A204.1 (cell line): ENCODE measurements at regions not wholly inside any gene's neighbourhood (a gene's known extent, or its start where the extent isn't known, plus 50 kb on each side); places are given as distances from the start of the nearest gene placed in this dataset.
"Not testable (repeated sequence)": the region's sequence is repeated elsewhere in the genome, so short reads cannot be mapped to it uniquely, and the experiment has no call there.

ENCODE experiments used
- FAIRE-seq: peaks from 2 replicates; lab custom pipeline; 2012; peaks lifted over from hg19 to GRCh38; lab: Jason Lieb, UNC

DNA sequence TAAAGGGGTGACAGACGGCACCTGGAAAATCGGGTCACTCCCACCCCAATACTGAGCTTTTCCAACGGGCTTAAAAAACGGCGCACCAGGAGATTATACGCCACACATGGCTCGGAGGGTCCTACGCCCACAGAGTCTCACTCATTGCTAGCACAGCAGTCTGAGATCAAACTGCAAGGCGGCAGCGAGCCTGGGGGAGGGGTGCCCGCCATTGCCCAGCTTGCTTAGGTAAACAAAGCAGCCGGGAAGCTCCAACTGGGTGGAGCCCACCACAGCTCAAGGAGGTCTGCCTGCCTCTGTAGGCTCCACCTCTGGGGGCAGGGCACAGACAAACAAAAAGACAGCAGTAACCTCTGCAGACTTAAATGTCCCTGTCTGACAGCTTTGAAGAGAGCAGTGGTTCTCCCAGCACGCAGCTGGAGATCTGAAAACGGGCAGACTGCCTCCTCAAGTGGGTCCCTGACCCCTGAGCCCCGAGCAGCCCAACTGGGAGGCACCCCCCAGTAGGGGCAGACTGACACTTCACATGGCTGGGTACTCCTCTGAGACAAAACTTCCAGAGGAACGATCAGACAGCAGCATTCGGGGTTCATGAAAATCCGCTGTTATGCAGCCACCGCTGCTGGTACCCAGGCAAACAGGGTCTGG is 162.8 kb upstream of the GJE1 start:
- FAIRE-seq = not testable (repeated sequence)

DNA sequence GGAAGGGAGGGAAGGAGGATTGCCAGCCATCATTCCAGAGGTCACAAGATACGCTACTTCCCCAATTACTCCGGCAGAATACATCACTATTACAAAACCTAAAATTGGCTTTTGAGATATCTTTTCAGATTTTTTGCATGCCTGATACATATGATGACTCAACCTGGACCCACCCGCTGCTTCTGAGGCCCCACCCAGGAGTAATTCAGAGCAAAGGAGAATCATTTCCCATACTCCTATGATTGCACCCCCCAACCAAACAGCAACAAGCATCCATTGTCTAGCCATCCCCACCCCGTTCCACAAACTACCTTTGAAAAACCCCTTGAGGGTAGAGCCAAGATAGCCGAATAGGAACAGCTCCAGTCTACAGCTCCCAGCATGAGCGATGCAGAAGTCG is 163.5 kb upstream of the GJE1 start:
- FAIRE-seq = no peak

DNA sequence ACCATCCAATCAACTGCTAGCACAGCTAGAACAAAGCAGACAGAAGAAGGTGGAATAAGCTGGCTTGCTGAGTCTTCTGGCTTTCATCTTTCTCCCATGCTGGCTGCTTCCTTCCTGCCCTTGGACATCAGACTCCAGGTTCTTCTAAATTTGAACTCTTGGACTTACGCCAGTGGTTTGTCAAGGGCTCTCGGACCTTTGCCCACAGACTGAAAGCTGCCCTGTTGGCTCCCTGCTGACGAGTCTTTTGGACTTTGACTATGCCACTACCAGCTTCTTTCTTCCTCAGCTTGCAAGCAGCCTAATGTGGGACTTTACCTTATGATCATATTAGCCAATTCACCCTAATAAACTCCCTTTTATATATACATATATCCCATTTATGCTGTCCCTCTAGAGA is 164.1 kb upstream of the GJE1 start:
- FAIRE-seq = no peak

DNA sequence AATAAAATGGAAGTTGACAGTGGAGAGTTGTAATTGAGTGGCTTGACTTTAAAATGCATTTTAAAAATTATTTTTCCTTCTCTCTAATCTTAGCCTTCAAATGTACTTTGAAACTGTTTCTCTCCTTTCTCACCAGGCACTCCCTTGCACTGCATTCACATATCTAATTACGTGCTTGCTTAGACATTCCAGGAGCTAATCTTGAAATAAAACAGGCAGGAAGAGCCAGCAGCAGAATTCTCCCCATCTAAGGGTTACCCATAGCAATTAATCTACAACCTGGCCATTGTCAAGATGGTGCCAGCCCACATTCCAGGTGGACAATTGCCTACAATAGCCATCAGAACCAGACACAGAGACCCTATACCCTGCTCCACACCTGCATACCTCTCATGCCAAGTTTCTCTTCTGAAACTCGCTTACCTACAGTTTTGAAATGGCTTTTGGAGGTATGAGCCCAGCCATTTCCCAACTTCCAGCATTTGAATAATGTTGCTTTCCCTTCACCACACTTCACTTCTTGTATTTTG is 167.6 kb upstream of the GJE1 start:
- no peak for FAIRE-seq

DNA sequence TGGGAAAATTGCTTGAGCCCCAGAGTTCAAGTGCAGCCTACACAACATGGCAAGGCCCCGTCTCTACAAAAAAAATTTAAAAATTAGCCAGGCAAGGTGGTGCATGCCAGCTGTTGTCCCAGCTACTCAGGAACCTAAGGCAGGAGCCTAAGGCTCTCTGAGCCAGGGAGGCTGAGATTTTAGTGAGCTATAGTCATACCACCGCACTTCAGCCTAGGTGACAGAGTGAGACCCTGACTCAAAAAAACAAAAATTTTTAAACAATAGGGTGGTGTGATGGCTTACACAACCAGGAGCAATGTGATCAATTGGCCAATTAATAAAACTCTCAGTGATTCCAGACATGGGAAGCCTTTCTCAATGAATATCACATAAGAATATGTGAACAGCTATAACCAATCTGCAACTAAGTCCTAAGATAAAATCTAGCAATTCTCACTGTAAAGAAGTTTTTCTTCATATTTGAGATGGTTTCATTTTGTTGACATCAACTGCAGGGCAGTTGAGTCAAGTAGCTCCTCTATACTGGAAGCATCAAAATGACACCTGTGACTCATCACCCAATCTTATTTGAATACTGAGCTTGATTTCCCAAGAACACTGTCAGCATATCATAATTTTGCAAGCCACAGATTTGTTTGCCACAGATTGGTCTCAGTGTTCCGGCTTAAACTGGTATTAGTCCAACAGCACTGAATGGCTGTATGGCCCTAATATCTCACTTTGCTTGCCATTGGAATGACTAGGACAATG is 169.0 kb upstream of the GJE1 start:
- no peak for FAIRE-seq

DNA sequence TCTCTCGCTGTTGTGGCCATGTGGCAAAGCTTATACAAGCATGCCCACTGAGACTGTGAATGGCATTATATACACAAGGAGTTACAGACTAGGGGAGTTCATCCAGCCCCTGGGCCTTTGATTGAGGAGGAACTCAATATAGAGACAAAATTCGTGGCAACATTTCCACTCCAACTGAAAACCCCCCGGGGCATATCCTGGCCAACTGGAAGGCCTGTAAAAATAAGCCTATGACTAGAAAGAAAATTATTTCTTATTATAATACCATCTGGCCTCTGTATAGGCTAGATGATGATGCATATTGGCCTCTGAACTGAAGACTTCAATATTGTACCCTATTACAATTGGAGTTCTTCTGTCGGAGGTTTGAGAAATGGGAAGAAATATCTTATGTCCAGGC is 175.5 kb upstream of the GJE1 start:
- FAIRE-seq = no peak

DNA sequence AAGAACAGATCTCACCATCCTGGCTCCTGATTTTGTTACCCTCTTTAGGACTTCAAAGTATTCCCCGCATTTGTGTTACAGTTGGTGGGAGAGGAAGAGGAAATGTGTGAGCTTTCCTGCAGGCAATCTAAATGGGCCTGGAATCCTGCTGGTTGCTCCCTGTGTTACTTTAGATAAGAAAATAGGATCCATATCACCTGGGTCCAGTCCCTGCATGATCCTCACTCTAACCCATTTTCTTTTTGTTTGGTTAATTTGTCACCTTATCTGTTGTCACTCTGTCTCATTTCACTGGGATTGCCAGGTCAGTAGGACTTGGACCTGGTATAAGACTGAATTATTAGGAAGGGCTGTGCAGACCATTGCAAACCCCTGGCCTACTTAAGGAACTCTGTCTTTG is 175.9 kb upstream of the GJE1 start:
- no peak for FAIRE-seq

DNA sequence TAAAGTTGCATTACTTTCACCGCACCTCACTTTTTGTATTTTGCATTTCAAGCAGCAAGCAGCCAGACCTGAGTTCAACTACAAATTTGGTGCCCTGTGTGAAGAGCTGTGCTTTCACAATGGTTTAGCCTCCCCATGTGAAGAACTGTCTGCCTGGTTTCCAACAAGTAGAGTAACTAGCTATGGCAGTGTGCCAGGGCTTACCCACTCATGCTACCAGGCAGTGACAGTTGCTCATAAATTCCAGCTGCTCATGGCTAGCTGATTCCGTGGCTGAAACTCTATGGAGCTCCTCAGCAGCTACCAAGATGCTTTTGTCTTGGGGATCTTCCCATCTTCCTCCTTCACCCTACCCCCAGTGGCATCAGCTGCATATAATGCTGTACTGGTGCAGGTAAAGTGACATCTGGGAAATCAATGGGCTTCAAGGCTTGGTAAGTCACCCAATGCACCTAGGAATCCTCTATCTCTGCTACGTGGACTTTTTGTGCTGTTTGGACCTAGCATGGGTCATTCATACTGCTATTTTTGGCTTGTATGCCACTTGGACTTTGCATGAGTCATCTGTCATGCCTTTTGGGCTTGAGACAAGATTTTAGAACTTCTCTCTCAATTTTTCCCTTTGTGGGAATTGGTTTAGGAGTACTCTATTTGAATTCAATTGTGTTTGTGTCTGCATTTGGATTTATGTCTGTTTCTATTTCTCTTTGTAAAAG is 176.5 kb upstream of the GJE1 start:
- no peak for FAIRE-seq

DNA sequence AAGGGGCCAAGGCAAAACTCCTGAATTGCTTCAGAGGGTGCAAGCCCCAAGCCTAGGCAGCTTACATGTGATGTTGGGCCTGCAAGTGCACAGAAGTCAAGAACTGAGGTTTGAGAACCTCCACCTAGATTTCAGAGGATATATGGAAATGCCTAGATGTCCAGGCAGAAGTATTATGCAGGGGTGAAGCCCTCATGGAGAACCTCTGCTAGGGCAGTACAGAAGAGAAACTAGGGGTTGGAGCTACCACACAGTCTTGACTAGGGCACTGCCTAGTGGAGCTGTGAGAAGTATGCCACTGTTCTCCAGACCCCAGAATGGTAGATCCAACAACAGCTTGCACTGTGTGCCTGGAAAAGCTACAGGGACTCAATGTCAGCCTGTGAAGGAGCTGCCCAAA is 179.7 kb upstream of the GJE1 start:
- no peak for FAIRE-seq

DNA sequence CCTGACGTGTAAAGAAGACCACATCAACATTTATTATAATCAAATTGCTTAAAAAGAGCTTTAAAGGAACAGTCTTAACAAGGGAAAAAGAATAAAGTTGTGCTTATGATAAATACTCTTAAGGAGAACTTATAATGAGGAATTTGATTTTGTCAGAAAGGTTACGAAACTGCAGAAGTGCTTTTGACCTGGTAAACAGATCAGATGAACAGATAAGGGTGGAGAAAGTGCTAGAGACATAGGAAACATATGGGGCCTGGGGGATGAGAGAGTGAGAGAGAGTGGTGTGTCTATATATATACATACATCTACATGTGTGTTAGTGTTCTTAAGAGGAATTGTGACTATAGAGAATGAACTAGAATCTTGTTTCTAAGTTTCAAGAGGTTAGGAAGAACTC is 186.2 kb upstream of the GJE1 start:
- FAIRE-seq = no peak

DNA sequence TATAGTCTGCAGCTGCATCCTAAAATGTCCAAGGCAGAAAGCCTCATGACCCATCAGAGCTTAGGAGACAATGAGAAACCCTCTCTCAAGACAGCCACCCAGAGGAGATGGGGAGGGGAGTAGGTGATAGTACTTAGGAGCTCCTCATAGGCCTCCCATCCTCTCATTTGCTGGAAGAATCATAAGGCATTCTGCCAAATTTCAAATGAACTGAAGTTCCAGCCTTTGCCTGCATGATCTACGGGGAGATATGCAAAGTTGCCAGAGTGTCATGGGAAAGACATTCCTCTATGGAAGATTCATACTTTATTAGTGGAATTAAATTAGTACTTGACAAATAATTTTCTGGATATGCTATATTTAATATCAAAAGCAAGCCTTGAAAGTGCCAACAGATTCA is 194.1 kb upstream of the GJE1 start:
- FAIRE-seq = no peak

DNA sequence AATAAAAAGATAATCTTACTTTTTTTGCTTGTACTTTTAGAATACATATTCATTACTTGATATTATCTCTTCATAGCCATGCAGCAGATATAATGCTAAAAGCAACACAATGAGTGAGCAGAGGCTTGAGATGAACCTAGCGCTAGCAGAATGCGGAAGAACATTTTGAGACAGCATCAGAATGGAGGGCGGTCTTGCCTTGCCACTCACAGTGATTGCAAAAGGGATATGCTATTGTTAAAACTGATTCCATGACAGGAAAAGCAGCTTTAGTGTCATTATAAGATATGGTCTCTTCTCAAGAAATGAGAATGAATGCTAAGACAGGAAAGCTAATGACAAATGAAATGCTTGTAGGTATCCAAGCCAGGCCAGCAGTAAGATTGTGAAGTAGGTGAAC is 200.0 kb upstream of the GJE1 start:
- no peak for FAIRE-seq

DNA sequence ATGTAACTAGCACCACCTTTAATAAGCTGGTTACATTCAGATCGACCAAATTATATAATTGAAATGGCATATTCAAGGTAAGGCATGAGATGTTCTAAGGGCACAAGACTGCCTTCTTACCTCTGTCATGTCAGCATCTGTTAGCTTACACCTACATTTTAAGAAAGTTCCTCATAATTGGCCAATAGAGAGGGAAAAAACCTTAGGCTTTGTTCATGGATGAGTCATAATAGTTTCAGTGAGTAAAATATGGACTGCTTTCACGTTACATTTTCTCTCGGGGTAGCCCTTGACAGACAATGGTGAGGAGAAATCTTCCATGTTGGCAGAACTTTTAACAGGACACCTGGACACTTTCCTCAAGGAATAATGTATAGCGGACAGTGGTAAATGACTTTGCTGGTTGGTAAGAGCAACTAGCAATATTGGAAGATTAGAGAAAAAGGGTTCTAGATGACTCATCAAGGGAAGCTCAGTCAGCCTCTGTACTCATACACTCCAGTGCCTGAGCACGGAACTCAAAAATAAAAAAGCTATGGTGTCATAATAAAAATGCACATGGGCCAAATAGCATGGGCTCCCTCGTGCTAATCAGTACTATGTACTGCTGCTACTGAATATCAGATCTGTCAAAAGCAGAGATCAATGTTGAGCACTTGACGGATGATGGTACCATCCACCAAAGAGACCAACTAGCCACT is 206.4 kb upstream of the GJE1 start:
- not testable (repeated sequence) for FAIRE-seq

DNA sequence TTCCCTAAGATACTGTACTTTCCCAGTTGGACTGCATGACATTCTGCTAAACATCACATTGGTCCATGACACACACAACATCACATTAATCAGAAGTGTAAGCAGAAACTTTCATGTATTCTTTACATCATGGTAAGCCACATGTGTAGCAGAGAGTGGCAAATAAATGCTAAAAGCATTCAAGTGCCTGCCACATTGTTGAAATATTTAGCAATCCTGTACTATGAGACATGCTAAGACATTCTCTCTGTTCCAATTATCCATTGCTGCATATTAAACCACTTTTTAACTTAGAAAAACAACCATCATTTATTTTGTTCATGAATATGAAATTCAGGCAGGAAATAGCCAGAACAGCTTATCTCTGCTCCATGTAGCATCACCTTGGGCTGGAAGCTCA is 207.7 kb upstream of the GJE1 start:
- no peak for FAIRE-seq

DNA sequence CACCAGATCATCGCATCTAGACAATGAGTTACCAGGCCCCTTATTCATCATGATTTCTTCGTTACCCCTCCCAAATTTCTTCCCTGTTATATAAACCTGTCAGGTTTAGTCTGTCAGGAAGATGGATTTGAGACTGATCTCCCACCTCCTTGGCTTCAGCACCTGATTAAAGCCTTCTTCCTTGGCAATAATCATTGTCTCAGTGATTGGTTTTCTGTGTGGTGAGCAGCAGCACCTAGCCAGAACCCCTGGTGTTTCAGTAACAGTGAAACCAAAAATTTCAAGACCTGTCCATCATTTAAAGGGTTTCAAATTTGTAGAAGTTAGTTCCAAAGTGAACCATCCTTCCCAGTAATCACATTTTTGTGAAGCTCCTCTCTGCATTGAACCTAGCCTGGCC is 209.8 kb upstream of the GJE1 start:
- FAIRE-seq = no peak

DNA sequence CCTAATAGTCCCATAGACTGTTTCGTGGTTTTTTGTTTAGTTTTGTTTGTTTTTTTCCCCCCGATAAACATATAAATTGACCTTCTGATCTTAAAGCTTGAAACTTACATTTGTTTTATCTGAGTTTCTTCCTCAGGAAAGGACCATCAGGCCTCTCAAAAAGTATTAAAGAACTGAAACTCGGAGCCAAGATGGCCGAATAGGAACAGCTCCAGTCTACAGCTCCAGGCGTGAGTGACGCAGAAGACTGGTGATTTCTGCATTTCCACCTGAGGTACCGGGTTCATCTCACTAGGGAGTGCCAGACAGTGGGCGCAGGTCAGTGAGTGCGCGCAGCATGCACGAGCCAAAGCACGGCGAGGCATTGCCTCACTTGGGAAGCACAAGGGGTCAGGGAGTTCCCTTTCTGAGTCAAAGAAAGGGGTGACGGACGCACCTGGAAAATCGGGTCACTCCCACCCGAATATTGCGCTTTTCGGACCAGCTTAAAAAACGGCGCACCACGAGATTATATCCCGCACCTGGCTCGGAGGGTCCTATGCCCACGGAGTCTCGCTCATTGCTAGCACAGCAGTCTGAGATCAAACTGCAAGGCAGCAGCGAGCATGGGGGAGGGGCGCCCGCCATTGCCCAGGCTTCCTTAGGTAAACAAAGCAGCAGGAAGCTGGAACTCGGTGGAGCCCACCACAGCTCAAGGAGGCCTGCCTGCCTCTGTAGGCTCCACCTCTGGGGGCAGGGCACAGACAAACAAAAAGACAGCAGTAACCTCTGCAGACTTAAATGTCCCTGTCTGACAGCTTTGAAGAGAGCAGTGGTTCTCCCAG is 215.8 kb upstream of the GJE1 start:
- FAIRE-seq = not testable (repeated sequence)

DNA sequence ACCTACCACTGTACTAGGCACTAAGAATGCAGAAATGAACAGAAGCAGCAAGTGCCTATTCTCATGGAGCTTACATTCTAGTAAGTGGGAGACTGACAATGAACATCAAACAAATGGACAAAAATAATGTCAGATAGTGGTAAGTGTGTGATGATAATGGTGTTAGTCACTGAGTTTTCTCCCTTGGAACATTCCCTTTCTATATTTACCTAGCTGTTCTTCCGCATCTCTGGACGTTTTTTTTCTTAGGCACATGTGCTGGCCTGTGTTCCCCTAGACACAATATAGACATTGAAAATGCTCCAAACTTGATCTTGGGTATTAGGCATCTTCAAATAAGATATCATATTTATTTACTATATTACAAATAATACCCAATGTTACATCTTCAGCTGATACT is 218.1 kb upstream of the GJE1 start:
- FAIRE-seq = no peak

DNA sequence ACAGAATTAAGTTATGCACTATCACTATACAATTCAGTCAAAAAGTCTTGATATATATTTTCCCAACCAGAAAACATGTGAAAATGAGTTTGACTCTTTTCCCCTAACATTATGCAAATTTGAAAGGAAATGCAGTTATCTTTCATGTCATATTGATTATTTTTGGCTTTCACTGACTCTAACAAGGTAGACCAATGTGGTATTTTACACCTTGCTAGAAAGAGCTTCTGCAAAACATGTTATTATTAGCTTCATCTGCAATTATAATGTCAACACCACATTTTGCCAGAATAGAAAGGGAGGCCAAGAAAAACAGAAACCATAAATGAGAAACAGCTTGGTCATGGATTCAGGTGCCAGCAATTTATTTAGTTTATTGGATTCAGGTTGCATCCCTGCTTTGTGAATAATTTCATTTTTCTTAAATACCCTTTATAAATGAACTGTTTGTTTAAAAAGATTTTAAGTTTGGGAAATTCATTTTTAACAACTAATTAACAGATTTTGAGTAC is 226.1 kb upstream of the GJE1 start:
- FAIRE-seq = no peak

DNA sequence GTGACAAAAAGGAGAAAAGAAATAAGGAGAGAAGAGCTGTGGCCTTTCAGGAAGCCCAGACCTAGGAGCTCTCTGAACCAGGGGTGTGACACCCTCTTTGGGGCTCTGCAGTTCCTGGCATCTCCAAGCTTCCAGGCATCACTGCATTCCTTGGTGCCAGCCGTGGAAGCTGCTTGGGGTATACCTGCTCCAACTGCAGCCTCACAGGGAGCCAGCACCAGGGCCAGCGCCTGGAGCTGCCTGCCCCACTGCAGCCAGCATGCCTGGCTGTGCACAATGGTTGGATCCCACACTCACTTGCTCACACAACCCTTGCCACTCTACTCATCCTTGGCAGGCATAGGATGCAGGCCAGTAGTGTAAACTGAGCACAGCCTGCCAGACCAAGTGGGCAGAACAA is 242.1 kb upstream of the GJE1 start:
- no peak for FAIRE-seq

DNA sequence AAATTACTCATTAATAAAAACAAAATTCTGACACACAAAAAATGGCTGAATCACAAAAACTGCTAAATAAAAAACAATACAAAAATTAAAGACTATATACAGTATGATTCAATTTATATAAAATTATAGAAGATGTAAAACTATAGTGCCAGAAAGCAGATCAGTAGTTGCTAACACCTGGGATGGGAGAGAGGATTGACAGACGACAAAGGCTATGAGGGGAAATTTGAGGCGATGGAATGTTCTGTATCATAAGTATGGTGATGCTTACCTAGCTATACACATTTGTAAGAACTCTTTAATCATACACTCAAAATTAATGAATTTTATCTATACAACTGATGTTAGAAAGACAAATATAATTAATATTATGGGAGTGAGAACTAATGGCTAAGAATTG is 247.9 kb upstream of the GJE1 start:
- FAIRE-seq = no peak

DNA sequence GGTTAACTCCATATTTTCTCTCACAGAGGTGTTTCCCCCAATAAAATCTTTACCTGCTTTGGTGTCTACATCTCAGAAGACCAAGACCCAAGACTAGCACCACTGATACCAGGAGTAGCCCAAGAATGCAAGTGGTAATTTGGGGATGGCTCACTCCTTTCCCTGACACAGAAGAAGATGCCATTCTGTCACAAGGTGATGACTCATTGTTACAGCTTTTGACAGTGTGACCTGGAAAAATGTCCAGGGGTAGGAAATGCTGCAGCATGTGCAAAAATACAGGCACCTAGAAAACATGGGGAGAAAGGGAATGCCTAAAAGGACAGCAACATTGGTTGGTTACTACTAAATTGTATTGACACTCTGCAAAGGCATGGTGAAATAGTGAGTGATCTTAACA is 254.0 kb upstream of the GJE1 start:
- FAIRE-seq = no peak
